ENCODE measurements at regions not wholly inside any gene's neighbourhood (a gene's known extent, or its start where the extent isn't known, plus 50 kb on each side); places are given as distances from the start of the nearest gene placed in this dataset.

DNA sequence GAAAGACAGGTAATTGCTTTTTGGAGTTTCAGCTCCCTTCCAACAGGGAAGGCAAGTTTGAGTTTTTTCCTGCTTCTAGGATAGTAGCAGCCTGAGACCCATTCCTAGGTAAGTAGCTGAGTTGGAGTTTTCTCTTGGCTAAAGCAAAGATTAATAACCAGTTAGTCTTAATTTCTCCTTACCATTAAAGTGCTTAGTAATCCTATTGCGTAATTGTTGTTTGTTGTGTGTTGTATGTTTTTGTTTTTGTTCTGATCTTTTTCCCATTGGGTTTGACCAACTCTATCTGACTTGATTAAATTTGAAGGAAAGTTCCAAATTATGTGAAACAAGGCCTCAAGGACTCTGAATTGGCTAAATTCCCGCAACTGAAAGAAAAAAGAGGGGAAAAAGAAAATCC is 83.5 kb downstream of the TBX22 start:
- no peak for ATAC-seq
- no peaks in the 10 kb centered on the region for H3K4me1 ChIP-seq
- no peaks in the 10 kb centered on the region for H3K36me3 ChIP-seq (replicated peaks in 1 of 2; ENCODE audit: insufficient read depth in 1 of 2, low read depth in 2 of 2)
- H3K4me3 ChIP-seq = no peak overlapping the region
- no peaks in the 10 kb centered on the region for H3K27me3 ChIP-seq
- WGBS, 2 donors = 76 to 77% methylated on average over 2 of the region's 2 CpGs
- intact Hi-C loops (cut with DNase I) = no loop called here
- TF ChIP-seq, protein P1, sequence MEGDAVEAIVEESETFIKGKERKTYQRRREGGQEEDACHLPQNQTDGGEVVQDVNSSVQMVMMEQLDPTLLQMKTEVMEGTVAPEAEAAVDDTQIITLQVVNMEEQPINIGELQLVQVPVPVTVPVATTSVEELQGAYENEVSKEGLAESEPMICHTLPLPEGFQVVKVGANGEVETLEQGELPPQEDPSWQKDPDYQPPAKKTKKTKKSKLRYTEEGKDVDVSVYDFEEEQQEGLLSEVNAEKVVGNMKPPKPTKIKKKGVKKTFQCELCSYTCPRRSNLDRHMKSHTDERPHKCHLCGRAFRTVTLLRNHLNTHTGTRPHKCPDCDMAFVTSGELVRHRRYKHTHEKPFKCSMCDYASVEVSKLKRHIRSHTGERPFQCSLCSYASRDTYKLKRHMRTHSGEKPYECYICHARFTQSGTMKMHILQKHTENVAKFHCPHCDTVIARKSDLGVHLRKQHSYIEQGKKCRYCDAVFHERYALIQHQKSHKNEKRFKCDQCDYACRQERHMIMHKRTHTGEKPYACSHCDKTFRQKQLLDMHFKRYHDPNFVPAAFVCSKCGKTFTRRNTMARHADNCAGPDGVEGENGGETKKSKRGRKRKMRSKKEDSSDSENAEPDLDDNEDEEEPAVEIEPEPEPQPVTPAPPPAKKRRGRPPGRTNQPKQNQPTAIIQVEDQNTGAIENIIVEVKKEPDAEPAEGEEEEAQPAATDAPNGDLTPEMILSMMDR (IDR thresholded peaks at IDR 0.05) = no peak
- no peak for TF ChIP-seq POLR2A (IDR thresholded peaks at IDR 0.05)
- DNase-seq = no peak
- no peaks in the 10 kb centered on the region for H3K9me3 ChIP-seq
- no peak overlapping the region for H3K27ac ChIP-seq

DNA sequence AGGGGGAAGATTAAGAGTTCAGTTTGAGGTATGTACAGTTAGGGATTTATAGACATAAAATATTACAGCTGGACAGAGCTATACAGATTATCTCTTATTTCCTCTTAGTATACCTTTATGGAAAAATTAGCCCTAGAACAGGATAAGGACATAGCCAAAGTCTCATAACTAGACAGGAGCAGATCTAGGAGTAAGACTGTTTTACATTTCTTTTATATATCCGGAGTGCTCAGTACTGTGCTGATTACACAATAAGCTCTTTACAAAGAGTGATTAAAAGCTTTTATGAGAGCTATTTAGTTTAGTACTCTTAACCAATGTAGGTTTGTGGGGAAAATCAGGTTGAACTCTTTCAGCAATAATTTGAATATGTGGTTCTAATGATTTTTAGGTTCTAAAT is 105.8 kb downstream of the TBX22 start:
- no peak overlapping the region for H3K27ac ChIP-seq
- intact Hi-C loops (cut with DNase I) = no loop called here
- TF ChIP-seq, protein P1 (IDR thresholded peaks at IDR 0.05) = no peak
- TF ChIP-seq POLR2A (IDR thresholded peaks at IDR 0.05) = no peak
- DNase-seq (no peak), ATAC-seq (no peak)
- no peaks in the 10 kb centered on the region for H3K9me3 ChIP-seq
- 64% methylated on average over 1 of the region's 1 CpG for WGBS, 2 donors
- H3K27me3 ChIP-seq = no peaks in the 10 kb centered on the region
- H3K36me3 ChIP-seq (replicated peaks in 1 of 2; ENCODE audit: insufficient read depth in 1 of 2, low read depth in 2 of 2) = no peaks in the 10 kb centered on the region
- no peaks in the 10 kb centered on the region for H3K4me1 ChIP-seq
- H3K4me3 ChIP-seq = no peak overlapping the region

- WGBS, 2 donors = 13 to 56% methylated on average over 1 of the region's 1 CpG
- H3K4me1 ChIP-seq = no peaks in the 10 kb centered on the region
- no peak overlapping the region for H3K4me3 ChIP-seq
- no peak for ATAC-seq
- H3K9me3 ChIP-seq = no peaks in the 10 kb centered on the region
- no peak for TF ChIP-seq POLR2A (IDR thresholded peaks at IDR 0.05)
- TF ChIP-seq, protein P1 (IDR thresholded peaks at IDR 0.05) = no peak
- intact Hi-C loops (cut with DNase I) = no loop called here
- H3K36me3 ChIP-seq (replicated peaks in 1 of 2; ENCODE audit: insufficient read depth in 1 of 2, low read depth in 2 of 2) = no peaks in the 10 kb centered on the region
- H3K27ac ChIP-seq = no peak overlapping the region
- no peaks in the 10 kb centered on the region for H3K27me3 ChIP-seq
- no peak for DNase-seq
These were observed 124.4 kb downstream of the TBX22 start for GRCh38 chrX:80138938-80139337.

GRCh38 chrX:80139564-80139963 is 125.0 kb downstream of the TBX22 start:
- TF ChIP-seq, protein P1 (IDR thresholded peaks at IDR 0.05) = no peak
- no peak for TF ChIP-seq POLR2A (IDR thresholded peaks at IDR 0.05)
- DNase-seq = no peak
- Histone ChIP-seq H3K4me1 (no peaks in the 10 kb centered on the region), H3K9me3 (no peaks in the 10 kb centered on the region), H3K36me3 (replicated peaks in 1 of 2; ENCODE audit: insufficient read depth in 1 of 2, low read depth in 2 of 2) (no peaks in the 10 kb centered on the region), H3K4me3 (no peak overlapping the region), H3K27me3 (no peaks in the 10 kb centered on the region), H3K27ac (no peak overlapping the region)
- ATAC-seq = no peak
- 24 to 36% methylated on average over 6 of the region's 6 CpGs for WGBS, 2 donors
- intact Hi-C loops (cut with DNase I) = no loop called here

GRCh38 chrX:80170581-80170980 is 156.0 kb downstream of the TBX22 start:
- H3K27ac ChIP-seq = no peak overlapping the region
- no peaks in the 10 kb centered on the region for H3K36me3 ChIP-seq (replicated peaks in 1 of 2; ENCODE audit: insufficient read depth in 1 of 2, low read depth in 2 of 2)
- no peak for ATAC-seq
- intact Hi-C loops (cut with DNase I) = no loop called here
- DNase-seq = no peak
- H3K9me3 ChIP-seq = no peaks in the 10 kb centered on the region
- WGBS, 2 donors = 53 to 57% methylated on average over 3 of the region's 3 CpGs
- no peak overlapping the region for H3K4me3 ChIP-seq
- H3K4me1 ChIP-seq = no peaks in the 10 kb centered on the region
- TF ChIP-seq, protein P1 (IDR thresholded peaks at IDR 0.05) = no peak
- no peak for TF ChIP-seq POLR2A (IDR thresholded peaks at IDR 0.05)
- no peaks in the 10 kb centered on the region for H3K27me3 ChIP-seq
